ENCODE measurements at regions not wholly inside any gene's neighbourhood (a gene's known extent, or its start where the extent isn't known, plus 50 kb on each side); places are given as distances from the start of the nearest gene placed in this dataset.

- Histone ChIP-seq H3K9me3 (no peaks in the 10 kb centered on the region), H3K4me3 (no peak overlapping the region), H3K27ac (no peak overlapping the region), H3K27me3 (no peaks in the 10 kb centered on the region), H3K36me3 (no peaks in the 10 kb centered on the region), H3K4me1 (no peaks in the 10 kb centered on the region)
- no peak for DNase-seq (ENCODE audit: low spot score in 2 of 2)
- intact Hi-C loops (cut with DNase I) = no loop called here
- no peak for TF ChIP-seq CTCF (IDR thresholded peaks at IDR 0.05)
Observed at GRCh38 chr20:24809606-24810005, 139.5 kb upstream of the CST7 start.

GRCh38 chr20:24810676-24811407 lies 138.2 kb upstream of the CST7 start:
- TF ChIP-seq CTCF (IDR thresholded peaks at IDR 0.05) = no peak
- no peak for DNase-seq (ENCODE audit: low spot score in 2 of 2)
- no peak overlapping the region for H3K4me3 ChIP-seq
- H3K27me3 ChIP-seq = no peaks in the 10 kb centered on the region
- no peaks in the 10 kb centered on the region for H3K36me3 ChIP-seq
- intact Hi-C loops (cut with DNase I) = no loop called here
- no peak overlapping the region for H3K27ac ChIP-seq
- no peaks in the 10 kb centered on the region for H3K4me1 ChIP-seq
- H3K9me3 ChIP-seq = no peaks in the 10 kb centered on the region

DNA sequence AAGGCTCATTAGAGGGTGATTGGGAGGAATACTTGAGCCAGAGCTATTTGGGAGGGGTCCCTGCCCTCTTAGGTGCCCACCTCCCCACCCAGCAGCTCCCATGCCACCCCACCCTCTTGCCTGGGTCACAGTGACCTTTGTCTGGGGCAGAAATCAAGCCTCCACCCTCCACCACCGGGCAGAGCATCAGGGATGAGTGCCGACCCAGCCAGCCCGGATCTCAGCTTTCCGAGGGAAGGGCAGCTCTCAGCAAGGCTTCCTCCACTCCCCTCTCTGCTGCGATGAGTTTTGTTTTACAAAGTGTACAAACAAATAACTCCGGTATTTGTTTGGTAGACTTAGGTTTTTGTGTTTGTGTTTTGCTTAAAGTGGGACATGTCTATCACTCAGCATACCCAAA lies 136.7 kb upstream of the CST7 start:
- no peaks in the 10 kb centered on the region for H3K9me3 ChIP-seq
- DNase-seq (ENCODE audit: low spot score in 2 of 2) = no peak
- no peak overlapping the region for H3K27ac ChIP-seq
- intact Hi-C loops (cut with DNase I) = no loop called here
- no peaks in the 10 kb centered on the region for H3K36me3 ChIP-seq
- no peak overlapping the region for H3K4me3 ChIP-seq
- H3K4me1 ChIP-seq = no peaks in the 10 kb centered on the region
- no peaks in the 10 kb centered on the region for H3K27me3 ChIP-seq
- no peak for TF ChIP-seq CTCF (IDR thresholded peaks at IDR 0.05)

GRCh38 chr20:24813080-24813479 lies 136.0 kb upstream of the CST7 start:
- no peak for TF ChIP-seq CTCF (IDR thresholded peaks at IDR 0.05)
- no peaks in the 10 kb centered on the region for H3K9me3 ChIP-seq
- DNase-seq (ENCODE audit: low spot score in 2 of 2) = no peak
- no peaks in the 10 kb centered on the region for H3K36me3 ChIP-seq
- no peak overlapping the region for H3K4me3 ChIP-seq
- H3K27me3 ChIP-seq = no peaks in the 10 kb centered on the region
- no peak overlapping the region for H3K27ac ChIP-seq
- intact Hi-C loops (cut with DNase I) = no loop called here
- H3K4me1 ChIP-seq = no peaks in the 10 kb centered on the region

- Histone ChIP-seq H3K27ac (no peak overlapping the region), H3K4me3 (no peak overlapping the region), H3K4me1 (no peaks in the 10 kb centered on the region), H3K27me3 (no peaks in the 10 kb centered on the region), H3K9me3 (no peaks in the 10 kb centered on the region), H3K36me3 (no peaks in the 10 kb centered on the region)
- DNase-seq (ENCODE audit: low spot score in 2 of 2) = no peak
- no peak for TF ChIP-seq CTCF (IDR thresholded peaks at IDR 0.05)
- intact Hi-C loops (cut with DNase I) = no loop called here
Observed at GRCh38 chr20:24813496-24813895, 135.6 kb upstream of the CST7 start.

GRCh38 chr20:24813936-24814335 lies 135.1 kb upstream of the CST7 start:
- Histone ChIP-seq H3K36me3 (no peaks in the 10 kb centered on the region), H3K4me1 (no peaks in the 10 kb centered on the region), H3K27ac (no peak overlapping the region), H3K27me3 (no peaks in the 10 kb centered on the region), H3K4me3 (no peak overlapping the region), H3K9me3 (no peaks in the 10 kb centered on the region)
- DNase-seq (ENCODE audit: low spot score in 2 of 2) = no peak
- intact Hi-C loops (cut with DNase I) = no loop called here
- TF ChIP-seq CTCF (IDR thresholded peaks at IDR 0.05) = no peak
